GM23338 (cell line): ENCODE measurements at regions not wholly inside any gene's neighbourhood (a gene's known extent, or its start where the extent isn't known, plus 50 kb on each side); places are given as distances from the start of the nearest gene placed in this dataset.

Experiments used
- CREB1 ChIP-seq: fragments of 250-450 bp; sonication (Bioruptor Pico); IDR thresholded peaks from 2 replicates; pipeline ENCODE4 v1.5.0; 2020; ENCODE audit warnings: low read depth, mild to moderate bottlenecking, moderate library complexity
- CTCF ChIP-seq, 2 experiments: fragments of 200-600 bp in 1 of 2; sonication (generic) in 1 of 2; conservative IDR thresholded peaks; 2 replicates each; pipeline versions ENCODE4 v1.5.1 to v1.6.1; 2016 to 2017; ENCODE audit warnings: antibody characterized with exemption in 2 of 2, low read depth in 2 of 2, mild to moderate bottlenecking in 2 of 2, moderate library complexity in 1 of 2
- ETS1 ChIP-seq: IDR thresholded peaks from 2 replicates; pipeline ENCODE4 v1.6.1; 2016; ENCODE audit warnings: antibody characterized with exemption
- EZH2 ChIP-seq: fragments of 200-600 bp; sonication (generic); IDR thresholded peaks from one replicate; pipeline ENCODE4 v1.8.0; 2017; ENCODE audit warnings: antibody characterized with exemption, mild to moderate bottlenecking, low read depth; ENCODE audit not compliant: unreplicated experiment
- EZH2phosphoT487 ChIP-seq: fragments of 200-600 bp; sonication (generic); IDR thresholded peaks from one replicate; pipeline ENCODE4 v1.8.1; 2018; ENCODE audit warnings: antibody characterized with exemption; ENCODE audit not compliant: unreplicated experiment
- POLR2AphosphoS5 ChIP-seq: IDR thresholded peaks from 2 replicates; pipeline ENCODE4 v1.6.1; 2016; ENCODE audit warnings: antibody characterized with exemption, low read depth
- REST ChIP-seq: IDR thresholded peaks from one replicate; pipeline ENCODE4 v1.6.1; 2018; ENCODE audit warnings: antibody characterized with exemption; ENCODE audit not compliant: unreplicated experiment
- STAT1 ChIP-seq: IDR thresholded peaks from one replicate; pipeline ENCODE4 v1.6.1; 2016; ENCODE audit warnings: antibody characterized with exemption; ENCODE audit not compliant: unreplicated experiment
- ZNF114 ChIP-seq: fragments of 250-450 bp; sonication (Bioruptor Pico); IDR thresholded peaks from 2 replicates; pipeline ENCODE4 v1.5.0; 2020; ENCODE audit warnings: mild to moderate bottlenecking, moderate library complexity

GRCh38 chr7:32298408-32299132, 191.6 kb downstream of the LSM5 start:
- TF ChIP-seq CTCF (conservative IDR thresholded peaks at IDR 0.05; ENCODE audit: low read depth in 2 of 2), result no peak
- TF ChIP-seq EZH2, result peak; percentile 42
- no peak for TF ChIP-seq EZH2phosphoT487
- no peak for TF ChIP-seq REST
- TF ChIP-seq STAT1, result no peak
- TF ChIP-seq CREB1 (CRISPR knock-in tag), result no peak
- TF ChIP-seq POLR2AphosphoS5, result no peak
- TF ChIP-seq ZNF114 (CRISPR knock-in tag), result no peak
- TF ChIP-seq ETS1, result no peak
